WTC11 (cell line): ENCODE measurements at regions not wholly inside any gene's neighbourhood (a gene's known extent, or its start where the extent isn't known, plus 50 kb on each side); places are given as distances from the start of the nearest gene placed in this dataset.

ENCODE experiments used
- CREB1 ChIP-seq: sonication (generic); formaldehyde crosslinking; IDR thresholded peaks from 2 replicates; pipeline ENCODE4 v1.8.0; 2023; ENCODE audit warnings: mild to moderate bottlenecking, missing genetic modification reagents
- ETV6 ChIP-seq: sonication (generic); formaldehyde crosslinking; IDR thresholded peaks from 2 replicates; pipeline ENCODE4 v1.8.1; 2022; ENCODE audit warnings: mild to moderate bottlenecking, missing genetic modification reagents
- JUN ChIP-seq: sonication (generic); formaldehyde crosslinking; IDR thresholded peaks from 2 replicates; pipeline ENCODE4 v1.8.0; 2023; ENCODE audit warnings: mild to moderate bottlenecking, missing genetic modification reagents
- ZBTB21 ChIP-seq: sonication (generic); formaldehyde crosslinking; IDR thresholded peaks from 2 replicates; pipeline ENCODE4 v1.8.1; 2023; ENCODE audit warnings: mild to moderate bottlenecking, missing genetic modification reagents, borderline replicate concordance
- ZNF263 ChIP-seq: sonication (generic); formaldehyde crosslinking; IDR thresholded peaks from 2 replicates; pipeline ENCODE4 v1.8.1; 2022; ENCODE audit warnings: low read depth, mild to moderate bottlenecking, moderate library complexity, missing genetic modification reagents
- TF ChIP-seq, protein P1 (sequence below): fragments of 200-600 bp; IDR thresholded peaks from 2 replicates; pipeline ENCODE4 v1.8.0; 2022; ENCODE audit warnings: antibody characterized with exemption
- TF ChIP-seq, protein P2 (sequence below): fragments of 250-450 bp; sonication (Bioruptor Pico); IDR thresholded peaks from 2 replicates; pipeline ENCODE4 v2.1.2; 2022; ENCODE audit warnings: mild to moderate bottlenecking, moderate library complexity
- TF ChIP-seq, protein P3 (sequence below): sonication (generic); formaldehyde crosslinking; conservative IDR thresholded peaks from 2 replicates; pipeline ENCODE4 v1.8.1; 2022; ENCODE audit warnings: mild to moderate bottlenecking, missing genetic modification reagents
- TF ChIP-seq, protein P4 (sequence below): sonication (generic); formaldehyde crosslinking; IDR thresholded peaks from 2 replicates; pipeline ENCODE4 v1.8.0; 2022; ENCODE audit warnings: mild to moderate bottlenecking, missing genetic modification reagents

DNA sequence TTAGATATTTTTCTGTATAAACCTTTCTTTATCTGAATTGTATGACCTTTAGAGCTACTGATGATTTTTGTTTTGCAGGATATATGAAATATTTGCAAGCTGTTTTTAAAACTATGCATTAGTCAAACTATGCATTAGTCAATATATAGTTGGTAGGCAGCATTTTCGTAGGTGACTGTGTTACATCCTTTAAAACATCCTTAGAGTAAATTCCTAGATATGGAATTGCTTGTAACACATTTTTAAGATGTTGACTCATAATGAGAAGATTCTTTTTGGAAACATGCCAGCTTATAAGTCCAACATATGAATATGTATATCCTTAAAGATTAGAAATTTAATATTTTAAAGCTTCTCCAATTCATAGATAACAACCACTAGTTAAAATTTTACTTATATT is 1768.5 kb downstream of the PCDH7 start:
- TF ChIP-seq ETV6 (no peak), ZNF263 (no peak), CREB1 (no peak), ZBTB21 (CRISPR knock-in tag) (no peak), JUN (no peak)
- TF ChIP-seq, protein P1, sequence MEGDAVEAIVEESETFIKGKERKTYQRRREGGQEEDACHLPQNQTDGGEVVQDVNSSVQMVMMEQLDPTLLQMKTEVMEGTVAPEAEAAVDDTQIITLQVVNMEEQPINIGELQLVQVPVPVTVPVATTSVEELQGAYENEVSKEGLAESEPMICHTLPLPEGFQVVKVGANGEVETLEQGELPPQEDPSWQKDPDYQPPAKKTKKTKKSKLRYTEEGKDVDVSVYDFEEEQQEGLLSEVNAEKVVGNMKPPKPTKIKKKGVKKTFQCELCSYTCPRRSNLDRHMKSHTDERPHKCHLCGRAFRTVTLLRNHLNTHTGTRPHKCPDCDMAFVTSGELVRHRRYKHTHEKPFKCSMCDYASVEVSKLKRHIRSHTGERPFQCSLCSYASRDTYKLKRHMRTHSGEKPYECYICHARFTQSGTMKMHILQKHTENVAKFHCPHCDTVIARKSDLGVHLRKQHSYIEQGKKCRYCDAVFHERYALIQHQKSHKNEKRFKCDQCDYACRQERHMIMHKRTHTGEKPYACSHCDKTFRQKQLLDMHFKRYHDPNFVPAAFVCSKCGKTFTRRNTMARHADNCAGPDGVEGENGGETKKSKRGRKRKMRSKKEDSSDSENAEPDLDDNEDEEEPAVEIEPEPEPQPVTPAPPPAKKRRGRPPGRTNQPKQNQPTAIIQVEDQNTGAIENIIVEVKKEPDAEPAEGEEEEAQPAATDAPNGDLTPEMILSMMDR = no peak
- TF ChIP-seq, protein P2, sequence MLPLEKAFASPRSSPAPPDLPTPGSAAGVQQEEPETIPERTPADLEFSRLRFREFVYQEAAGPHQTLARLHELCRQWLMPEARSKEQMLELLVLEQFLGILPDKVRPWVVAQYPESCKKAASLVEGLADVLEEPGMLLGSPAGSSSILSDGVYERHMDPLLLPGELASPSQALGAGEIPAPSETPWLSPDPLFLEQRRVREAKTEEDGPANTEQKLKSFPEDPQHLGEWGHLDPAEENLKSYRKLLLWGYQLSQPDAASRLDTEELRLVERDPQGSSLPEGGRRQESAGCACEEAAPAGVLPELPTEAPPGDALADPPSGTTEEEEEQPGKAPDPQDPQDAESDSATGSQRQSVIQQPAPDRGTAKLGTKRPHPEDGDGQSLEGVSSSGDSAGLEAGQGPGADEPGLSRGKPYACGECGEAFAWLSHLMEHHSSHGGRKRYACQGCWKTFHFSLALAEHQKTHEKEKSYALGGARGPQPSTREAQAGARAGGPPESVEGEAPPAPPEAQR (CRISPR knock-in tag) = no peak
- TF ChIP-seq, protein P3, sequence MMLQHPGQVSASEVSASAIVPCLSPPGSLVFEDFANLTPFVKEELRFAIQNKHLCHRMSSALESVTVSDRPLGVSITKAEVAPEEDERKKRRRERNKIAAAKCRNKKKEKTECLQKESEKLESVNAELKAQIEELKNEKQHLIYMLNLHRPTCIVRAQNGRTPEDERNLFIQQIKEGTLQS (CRISPR knock-in tag) = no peak
- TF ChIP-seq, protein P4, sequence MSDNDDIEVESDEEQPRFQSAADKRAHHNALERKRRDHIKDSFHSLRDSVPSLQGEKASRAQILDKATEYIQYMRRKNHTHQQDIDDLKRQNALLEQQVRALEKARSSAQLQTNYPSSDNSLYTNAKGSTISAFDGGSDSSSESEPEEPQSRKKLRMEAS = no peak
